Body of pancreas (tissue), 4 donors: ENCODE measurements at regions not wholly inside any gene's neighbourhood (a gene's known extent, or its start where the extent isn't known, plus 50 kb on each side); places are given as distances from the start of the nearest gene placed in this dataset.

ENCODE experiments used
- CTCF ChIP-seq, 7 experiments: fragments of 450-650 bp in 4 of 7; fragments of 200-600 bp in 3 of 7; sonication (generic) in 3 of 7; IDR thresholded peaks; one replicate each; pipeline ENCODE4 v1.5.1; 2016 to 2019; ENCODE audit warnings: antibody characterized with exemption in 7 of 7
- POLR2A ChIP-seq, 3 donors: fragments of 450-650 bp; IDR thresholded peaks; one replicate each; pipeline ENCODE4 v1.6.1; 2016; ENCODE audit warnings: antibody characterized with exemption in 3 of 3, mild to moderate bottlenecking in 2 of 3

GRCh38 chr12:92991134-92991533 lies 62.0 kb upstream of the EEA1 start:
- no peak for TF ChIP-seq CTCF (IDR thresholded peaks at IDR 0.05)
- no peak for TF ChIP-seq POLR2A (IDR thresholded peaks at IDR 0.05)
